SK-N-SH treated with all-trans-retinoic acid at 6 μM for 48 hours (cell line): ENCODE measurements at regions not wholly inside any gene's neighbourhood (a gene's known extent, or its start where the extent isn't known, plus 50 kb on each side); places are given as distances from the start of the nearest gene placed in this dataset.

Experiments
- ARNTL ChIP-seq: fragments of 450-650 bp; formaldehyde crosslinking; IDR thresholded peaks from 2 replicates; pipeline ENCODE4 v1.5.0; 2020; ENCODE audit warnings: low read depth, mild to moderate bottlenecking, moderate library complexity, borderline replicate concordance
- POU6F1 ChIP-seq: fragments of 250-450 bp; sonication (Bioruptor Pico); IDR thresholded peaks from 2 replicates; pipeline ENCODE4 v1.8.0; 2021; ENCODE audit warnings: low read depth, mild to moderate bottlenecking, moderate library complexity, borderline replicate concordance
- TCF4 ChIP-seq: fragments of 250-450 bp; sonication (Bioruptor Pico); IDR thresholded peaks from 2 replicates; pipeline ENCODE4 v1.8.0; 2021; ENCODE audit warnings: mild to moderate bottlenecking, moderate library complexity, borderline replicate concordance
- ZFP30 ChIP-seq: fragments of 450-650 bp; formaldehyde crosslinking; IDR thresholded peaks from 2 replicates; pipeline ENCODE4 v1.5.0; 2022; ENCODE audit warnings: mild to moderate bottlenecking, moderate library complexity
- ZNF565 ChIP-seq: fragments of 450-650 bp; formaldehyde crosslinking; conservative IDR thresholded peaks from 2 replicates; pipeline ENCODE4 v1.5.0; 2020; ENCODE audit warnings: low read depth, mild to moderate bottlenecking, moderate library complexity
- ZNF70 ChIP-seq: fragments of 450-650 bp; formaldehyde crosslinking; IDR thresholded peaks from 2 replicates; pipeline ENCODE4 v1.5.0; 2020; ENCODE audit warnings: mild to moderate bottlenecking, moderate library complexity
- ZNF8 ChIP-seq: fragments of 450-650 bp; formaldehyde crosslinking; IDR thresholded peaks from 2 replicates; pipeline ENCODE4 v1.5.0; 2020; ENCODE audit warnings: mild to moderate bottlenecking, moderate library complexity

- TF ChIP-seq ARNTL (no peak), ZNF565 (CRISPR knock-in tag) (no peak), ZNF70 (no peak), POU6F1 (CRISPR knock-in tag) (no peak), ZFP30 (CRISPR knock-in tag) (no peak), ZNF8 (no peak), TCF4 (CRISPR knock-in tag) (no peak)
Observed at GRCh38 chr4:82213485-82214417, 160.0 kb downstream of the HNRNPD start.
